ENCODE measurements at regions not wholly inside any gene's neighbourhood (a gene's known extent, or its start where the extent isn't known, plus 50 kb on each side); places are given as distances from the start of the nearest gene placed in this dataset.
"Not testable (repeated sequence)": the region's sequence is repeated elsewhere in the genome, so short reads cannot be mapped to it uniquely, and the experiment has no call there.

DNA sequence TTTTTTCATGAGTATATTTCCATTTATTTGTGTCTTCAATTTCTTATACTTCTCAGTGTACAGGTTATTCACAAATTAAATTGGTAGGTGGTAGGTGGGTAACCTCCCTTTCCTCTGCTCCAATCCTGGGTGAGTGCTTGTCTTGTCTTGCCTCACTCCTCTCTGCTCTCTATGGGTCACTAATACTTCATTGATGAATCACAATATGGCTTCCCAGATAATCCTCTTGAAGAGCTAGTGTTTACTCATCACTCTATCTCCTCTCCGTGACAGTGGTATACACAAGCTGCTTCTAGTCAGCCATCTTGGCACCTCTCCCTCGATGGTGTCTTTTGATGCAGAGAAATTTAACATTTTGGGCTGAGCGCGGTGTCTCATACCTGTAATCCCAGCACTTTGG, 331.8 kb upstream of the NMUR2 start:
- no peak for TF ChIP-seq CTCF (IDR thresholded peaks at IDR 0.05; ENCODE audit: low read depth, low read length)
- no peak overlapping the region for H3K4me3 ChIP-seq (replicated peaks in 1 of 2; ENCODE audit: low read depth in 2 of 2, low read length in 2 of 2)
- no peak for DNase-seq (ENCODE audit: low read depth in 2 of 2)

- H3K4me3 ChIP-seq (replicated peaks in 1 of 2; ENCODE audit: low read depth in 2 of 2, low read length in 2 of 2), result no peak overlapping the region
- no peak for TF ChIP-seq CTCF (IDR thresholded peaks at IDR 0.05; ENCODE audit: low read depth, low read length)
- no peak for DNase-seq (ENCODE audit: low read depth in 2 of 2)
Observed at GRCh38 chr5:152739916-152740315, 334.8 kb upstream of the NMUR2 start.

DNA sequence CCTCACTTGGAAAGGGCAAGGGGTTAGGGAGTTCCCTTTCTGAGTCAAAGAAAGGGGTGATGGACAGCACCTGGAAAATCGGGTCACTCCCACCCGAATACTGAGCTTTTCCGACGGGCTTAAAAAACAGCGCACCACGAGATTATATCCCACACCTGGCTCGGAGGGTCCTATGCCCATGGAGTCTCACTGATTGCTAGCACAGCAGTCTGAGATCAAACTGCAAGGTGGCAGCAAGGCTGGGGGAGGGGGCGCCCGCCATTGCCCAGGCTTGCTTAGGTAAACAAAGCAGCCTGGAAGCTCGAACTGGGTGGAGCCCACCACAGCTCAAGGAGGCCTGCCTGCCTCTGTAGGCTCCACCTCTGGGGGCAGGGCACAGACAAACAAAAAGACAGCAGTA, 336.0 kb upstream of the NMUR2 start:
- not testable (repeated sequence) for DNase-seq (ENCODE audit: low read depth in 2 of 2); H3K4me3 ChIP-seq (replicated peaks in 1 of 2; ENCODE audit: low read depth in 2 of 2, low read length in 2 of 2)

DNA sequence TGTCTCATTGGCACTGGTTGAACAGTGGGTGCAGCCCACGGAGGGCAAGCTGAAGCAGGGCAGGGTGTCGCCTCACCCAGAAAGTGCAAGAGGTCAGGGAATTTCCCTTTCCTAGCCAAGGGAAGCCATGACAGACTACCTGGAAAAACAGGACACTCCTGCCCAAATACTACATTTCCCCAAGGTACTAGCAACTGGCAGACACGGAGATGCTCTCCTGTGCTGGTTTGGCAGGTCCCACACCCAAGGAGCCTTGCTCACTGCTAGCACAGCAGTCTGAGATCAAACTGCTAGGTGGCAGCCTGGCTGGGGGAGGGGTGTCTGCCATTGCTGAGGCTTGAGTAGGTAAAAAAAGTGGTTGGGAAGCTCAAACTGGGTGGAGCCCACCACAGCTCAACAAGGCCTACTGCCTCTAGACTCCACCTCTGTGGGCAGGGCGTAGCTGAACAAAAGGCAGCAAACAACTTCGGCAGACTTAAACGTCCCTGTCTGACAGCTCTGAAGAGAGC, 382.7 kb upstream of the NMUR2 start:
- H3K4me3 ChIP-seq (replicated peaks in 1 of 2; ENCODE audit: low read depth in 2 of 2, low read length in 2 of 2); DNase-seq (ENCODE audit: low read depth in 2 of 2): not testable (repeated sequence)

DNA sequence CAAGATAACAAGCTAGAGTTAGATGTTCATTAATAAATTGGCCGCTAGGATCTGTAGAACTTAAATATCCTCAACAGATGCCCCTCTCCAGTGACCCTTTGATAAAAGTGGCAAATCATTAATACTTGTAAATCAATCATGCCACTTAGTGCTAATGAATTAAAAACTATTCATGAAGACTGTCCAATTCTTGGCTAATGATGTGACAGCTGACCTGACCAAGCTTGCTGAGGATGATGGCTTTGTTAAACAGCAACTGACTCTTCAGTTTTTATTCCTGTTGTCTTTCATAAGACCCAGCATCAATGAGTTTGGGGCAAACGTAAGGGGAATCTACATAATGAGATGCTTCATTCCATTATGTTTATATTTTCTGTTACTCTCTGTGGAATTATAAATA, 396.8 kb upstream of the NMUR2 start:
- H3K4me3 ChIP-seq (replicated peaks in 1 of 2; ENCODE audit: low read depth in 2 of 2, low read length in 2 of 2), result no peak overlapping the region
- no peak for TF ChIP-seq CTCF (IDR thresholded peaks at IDR 0.05; ENCODE audit: low read depth, low read length)
- no peak for DNase-seq (ENCODE audit: low read depth in 2 of 2)

GRCh38 chr5:152804179-152804578, 399.1 kb upstream of the NMUR2 start:
- no peak for DNase-seq (ENCODE audit: low read depth in 2 of 2)
- TF ChIP-seq CTCF (IDR thresholded peaks at IDR 0.05; ENCODE audit: low read depth, low read length), result no peak
- H3K4me3 ChIP-seq (replicated peaks in 1 of 2; ENCODE audit: low read depth in 2 of 2, low read length in 2 of 2), result no peak overlapping the region

- TF ChIP-seq CTCF (IDR thresholded peaks at IDR 0.05; ENCODE audit: low read depth, low read length), result no peak
Observed at GRCh38 chr5:152811988-152812387, 406.9 kb upstream of the NMUR2 start.

GRCh38 chr5:152813526-152813925, 408.4 kb upstream of the NMUR2 start:
- no peak overlapping the region for H3K4me3 ChIP-seq (replicated peaks in 1 of 2; ENCODE audit: low read depth in 2 of 2, low read length in 2 of 2)
- no peak for DNase-seq (ENCODE audit: low read depth in 2 of 2)
- TF ChIP-seq CTCF (IDR thresholded peaks at IDR 0.05; ENCODE audit: low read depth, low read length), result no peak

More at GRCh38 chr5:152811988-152812387, 406.9 kb upstream of the NMUR2 start:
- H3K4me3 ChIP-seq (replicated peaks in 1 of 2; ENCODE audit: low read depth in 2 of 2, low read length in 2 of 2), result no peak overlapping the region
- DNase-seq (ENCODE audit: low read depth in 2 of 2), result peak in 1 of 2 donors; percentile 2
